ENCODE measurements at regions not wholly inside any gene's neighbourhood (a gene's known extent, or its start where the extent isn't known, plus 50 kb on each side); places are given as distances from the start of the nearest gene placed in this dataset.
"Not testable (repeated sequence)": the region's sequence is repeated elsewhere in the genome, so short reads cannot be mapped to it uniquely, and the experiment has no call there.

DNA sequence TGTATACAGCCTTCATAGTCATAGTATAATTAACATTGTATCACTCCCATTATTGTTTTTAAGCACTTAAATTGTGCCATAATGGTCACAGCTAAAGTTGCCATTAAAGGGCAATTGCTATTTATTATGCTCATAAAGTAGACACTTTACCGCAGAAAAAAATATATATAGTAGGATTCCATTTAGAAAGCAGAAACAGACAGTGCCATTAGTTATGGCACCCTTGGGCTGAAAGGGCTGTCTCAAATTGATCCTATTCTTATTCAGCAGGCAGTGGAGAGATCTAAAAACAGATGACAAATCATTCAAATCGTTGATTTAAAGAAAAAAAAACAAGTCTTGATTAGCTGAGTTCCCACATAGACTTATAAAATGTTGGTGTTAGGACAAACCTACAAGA is 514.2 kb upstream of the ROBO2 start:
- Histone ChIP-seq H3K27ac (no peak overlapping the region), H3K36me3 (replicated peaks) (no peaks in the 10 kb centered on the region), H3K27me3 (replicated peaks) (no peaks in the 10 kb centered on the region), H3K4me3 (ENCODE audit: low read depth, low read length) (no peak overlapping the region)
- no peak for TF ChIP-seq CTCF (IDR thresholded peaks at IDR 0.05; ENCODE audit: low read depth, low read length, missing control alignments)
- in situ Hi-C loops (cut with HindIII; ENCODE audit: low pct_ligation_motif_present, low sequenced_read_pairs): no loop called here
- no peak for DNase-seq

- H3K4me3 ChIP-seq (ENCODE audit: low read depth, low read length): no peak overlapping the region
- TF ChIP-seq CTCF (IDR thresholded peaks at IDR 0.05; ENCODE audit: low read depth, low read length, missing control alignments): no peak
- H3K36me3 ChIP-seq (replicated peaks): no peaks in the 10 kb centered on the region
- DNase-seq: no peak
- H3K27me3 ChIP-seq (replicated peaks): no peaks in the 10 kb centered on the region
- in situ Hi-C loops (cut with HindIII; ENCODE audit: low pct_ligation_motif_present, low sequenced_read_pairs): no loop called here
- no peak overlapping the region for H3K27ac ChIP-seq
Observed at GRCh38 chr3:76527773-76528172, 512.1 kb upstream of the ROBO2 start.

DNA sequence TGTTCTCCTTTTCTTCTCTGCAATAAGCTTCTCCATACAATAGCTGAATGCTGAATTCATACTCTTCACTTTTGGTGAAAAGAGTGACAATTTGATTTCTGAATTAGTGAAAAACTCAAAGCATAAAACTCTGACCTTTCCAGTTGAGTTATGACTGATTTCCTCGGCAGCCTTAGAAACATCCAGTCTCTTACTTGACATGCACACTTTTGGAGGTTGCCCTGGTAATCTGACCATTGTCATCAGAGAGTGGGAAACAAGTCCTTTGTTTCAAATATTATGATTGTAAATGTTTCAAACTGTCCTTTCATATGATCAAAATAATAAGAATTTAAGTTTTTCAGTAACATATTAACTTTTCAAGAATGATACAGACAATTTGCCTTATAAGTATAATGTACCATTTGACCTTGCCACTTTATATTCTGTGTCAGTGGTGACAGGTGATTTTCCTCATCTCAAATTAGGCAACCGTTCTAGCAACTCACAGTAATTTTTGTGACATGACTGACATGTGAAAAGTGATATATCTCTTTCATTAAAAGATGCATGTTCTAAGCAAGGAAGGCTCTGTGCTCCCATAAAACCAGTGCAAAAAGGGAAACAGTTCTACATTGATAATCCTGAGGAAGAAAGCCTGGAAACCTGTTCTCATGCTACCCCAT is 507.6 kb upstream of the ROBO2 start:
- DNase-seq: no peak
- no peak overlapping the region for H3K4me3 ChIP-seq (ENCODE audit: low read depth, low read length)
- no peaks in the 10 kb centered on the region for H3K27me3 ChIP-seq (replicated peaks)
- in situ Hi-C loops (cut with HindIII; ENCODE audit: low pct_ligation_motif_present, low sequenced_read_pairs): no loop called here
- no peak overlapping the region for H3K27ac ChIP-seq
- no peaks in the 10 kb centered on the region for H3K36me3 ChIP-seq (replicated peaks)
- no peak for TF ChIP-seq CTCF (IDR thresholded peaks at IDR 0.05; ENCODE audit: low read depth, low read length, missing control alignments)

- H3K36me3 ChIP-seq (replicated peaks); H3K27me3 ChIP-seq (replicated peaks); DNase-seq; H3K27ac ChIP-seq; H3K4me3 ChIP-seq (ENCODE audit: low read depth, low read length); in situ Hi-C loops (cut with HindIII; ENCODE audit: low pct_ligation_motif_present, low sequenced_read_pairs): not testable (repeated sequence)
Observed at GRCh38 chr3:76533710-76534109, 506.2 kb upstream of the ROBO2 start.

DNA sequence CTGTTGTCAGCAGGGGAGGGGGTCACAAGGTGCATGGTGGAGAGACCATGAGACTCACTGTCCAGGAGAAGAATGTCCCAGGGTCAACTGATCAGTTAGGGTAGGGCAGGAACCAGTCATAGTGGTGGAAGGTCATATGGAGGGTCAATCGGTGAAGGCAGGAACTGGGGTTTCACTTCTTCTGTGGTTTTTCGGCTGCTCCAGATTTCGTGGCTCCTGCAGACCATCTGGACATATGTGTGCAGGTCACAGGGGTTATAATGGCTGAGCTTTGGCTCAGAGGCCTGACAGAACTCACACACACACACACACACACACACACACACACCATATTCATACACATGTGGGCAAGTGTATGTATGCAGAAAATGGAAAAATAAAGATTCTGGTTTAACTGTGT is 502.0 kb upstream of the ROBO2 start:
- H3K27me3 ChIP-seq (replicated peaks); H3K27ac ChIP-seq; H3K36me3 ChIP-seq (replicated peaks); in situ Hi-C loops (cut with HindIII; ENCODE audit: low pct_ligation_motif_present, low sequenced_read_pairs); DNase-seq; H3K4me3 ChIP-seq (ENCODE audit: low read depth, low read length): not testable (repeated sequence)

GRCh38 chr3:76547674-76548073 is 492.2 kb upstream of the ROBO2 start:
- Histone ChIP-seq H3K4me3 (ENCODE audit: low read depth, low read length) (no peak overlapping the region), H3K36me3 (replicated peaks) (no peaks in the 10 kb centered on the region), H3K27ac (no peak overlapping the region), H3K27me3 (replicated peaks) (no peaks in the 10 kb centered on the region)
- in situ Hi-C loops (cut with HindIII; ENCODE audit: low pct_ligation_motif_present, low sequenced_read_pairs): no loop called here
- TF ChIP-seq CTCF (IDR thresholded peaks at IDR 0.05; ENCODE audit: low read depth, low read length, missing control alignments): no peak
- DNase-seq: no peak

GRCh38 chr3:76550522-76551201 is 489.2 kb upstream of the ROBO2 start:
- in situ Hi-C loops (cut with HindIII; ENCODE audit: low pct_ligation_motif_present, low sequenced_read_pairs): no loop called here
- no peak for DNase-seq
- Histone ChIP-seq H3K36me3 (replicated peaks) (no peaks in the 10 kb centered on the region), H3K27me3 (replicated peaks) (no peaks in the 10 kb centered on the region), H3K4me3 (ENCODE audit: low read depth, low read length) (no peak overlapping the region), H3K27ac (no peak overlapping the region)
- no peak for TF ChIP-seq CTCF (IDR thresholded peaks at IDR 0.05; ENCODE audit: low read depth, low read length, missing control alignments)

All from brain microvascular endothelial cell (primary cell).